ENCODE measurements at regions not wholly inside any gene's neighbourhood (a gene's known extent, or its start where the extent isn't known, plus 50 kb on each side); places are given as distances from the start of the nearest gene placed in this dataset.
"Not testable (repeated sequence)": the region's sequence is repeated elsewhere in the genome, so short reads cannot be mapped to it uniquely, and the experiment has no call there.

GRCh38 chr5:136453199-136453598, 87.9 kb upstream of the TRPC7 start:
- DNase-seq: no peak

GRCh38 chr5:136447576-136447975, 82.2 kb upstream of the TRPC7 start:
- DNase-seq: not testable (repeated sequence)

GRCh38 chr5:136446565-136446964, 81.2 kb upstream of the TRPC7 start:
- no peak for DNase-seq

GRCh38 chr5:136444099-136444498, 78.8 kb upstream of the TRPC7 start:
- DNase-seq: not testable (repeated sequence)

GRCh38 chr5:136439367-136439766, 74.0 kb upstream of the TRPC7 start:
- DNase-seq: no peak

GRCh38 chr5:136435946-136436543, 70.7 kb upstream of the TRPC7 start:
- no peak for DNase-seq

GRCh38 chr5:136434795-136435194, 69.5 kb upstream of the TRPC7 start:
- no peak for DNase-seq

GRCh38 chr5:136432705-136433104, 67.4 kb upstream of the TRPC7 start:
- no peak for DNase-seq

GRCh38 chr5:136430081-136430480, 64.7 kb upstream of the TRPC7 start:
- no peak for DNase-seq

GRCh38 chr5:136427426-136427825, 62.1 kb upstream of the TRPC7 start:
- no peak for DNase-seq

- no peak for DNase-seq
Observed at GRCh38 chr5:136425921-136426320, 60.6 kb upstream of the TRPC7 start.

- DNase-seq: no peak
Observed at GRCh38 chr5:136424835-136425584, 59.7 kb upstream of the TRPC7 start.

GRCh38 chr5:136423944-136424606, 58.7 kb upstream of the TRPC7 start:
- no peak for DNase-seq

GRCh38 chr5:136420168-136420898, 55.0 kb upstream of the TRPC7 start:
- DNase-seq: no peak

- DNase-seq: no peak
Observed at GRCh38 chr5:136418301-136418700, 53.0 kb upstream of the TRPC7 start.

Data from DMS 273 treated with DMSO at 0.1 percent for 48 hours (cell line).